H9 (cell line): ENCODE measurements at regions not wholly inside any gene's neighbourhood (a gene's known extent, or its start where the extent isn't known, plus 50 kb on each side); places are given as distances from the start of the nearest gene placed in this dataset.

Source experiments
- DNase-seq: peaks from one replicate; pipeline ENCODE4 v3.0.0-alpha.2; 2017
- H2AFZ ChIP-seq: one replicate; pipeline ENCODE4 v1.6.1; 2013; ENCODE audit warnings: mild to moderate bottlenecking, low read length, control low read depth, moderate library complexity
- H2AK5ac ChIP-seq: 2 replicates; pipeline ENCODE4 v1.6.1; 2013; ENCODE audit warnings: low read length, control low read depth, mixed read lengths; ENCODE audit not compliant: insufficient read length
- H2BK120ac ChIP-seq: one replicate; pipeline ENCODE4 v1.6.1; 2013; ENCODE audit warnings: low read depth, mild to moderate bottlenecking, low read length, control low read depth, inconsistent platforms; ENCODE audit not compliant: poor library complexity, severe bottlenecking
- H2BK12ac ChIP-seq: 2 replicates; pipeline ENCODE4 v1.6.1; 2013; ENCODE audit warnings: low read length, control low read depth, mixed read lengths, low read depth; ENCODE audit not compliant: insufficient read length
- H2BK15ac ChIP-seq: 2 replicates; pipeline ENCODE4 v1.6.1; 2013; ENCODE audit warnings: low read depth, low read length, control low read depth
- H2BK20ac ChIP-seq: one replicate; pipeline ENCODE4 v1.6.1; 2013; ENCODE audit warnings: low read depth, mild to moderate bottlenecking, low read length, control low read depth, inconsistent platforms; ENCODE audit not compliant: poor library complexity, severe bottlenecking
- H2BK5ac ChIP-seq: 2 replicates; pipeline ENCODE4 v1.6.1; 2013; ENCODE audit warnings: low read length, control low read depth, mixed read lengths; ENCODE audit not compliant: insufficient read length
- H3K14ac ChIP-seq: 2 replicates; pipeline ENCODE4 v1.6.1; 2013; ENCODE audit warnings: low read length, control low read depth; ENCODE audit not compliant: insufficient read depth
- H3K18ac ChIP-seq: 2 replicates; pipeline ENCODE4 v1.6.1; 2013; ENCODE audit warnings: low read depth, mild to moderate bottlenecking, mixed read lengths, low read length, control low read depth; ENCODE audit not compliant: insufficient read length
- H3K23ac ChIP-seq: 2 replicates; pipeline ENCODE4 v1.6.1; 2013; ENCODE audit warnings: low read length, control low read depth, mixed read lengths, low read depth; ENCODE audit not compliant: insufficient read length
- H3K23me2 ChIP-seq: 2 replicates; pipeline ENCODE4 v1.6.1; 2013; ENCODE audit warnings: low read depth, mild to moderate bottlenecking, mixed read lengths, low read length, control low read depth; ENCODE audit not compliant: insufficient read length, poor library complexity, severe bottlenecking
- H3K27ac ChIP-seq: 2 replicates; pipeline ENCODE4 v1.5.1; 2013; ENCODE audit warnings: low read length, control low read depth, mixed read lengths, low read depth; ENCODE audit not compliant: insufficient read length
- H3K27me3 ChIP-seq: 2 replicates; pipeline ENCODE4 v1.6.1; 2013; ENCODE audit warnings: low read length, control low read depth, inconsistent platforms; ENCODE audit not compliant: insufficient read depth
- H3K4ac ChIP-seq: 2 replicates; pipeline ENCODE4 v1.6.1; 2013; ENCODE audit warnings: low read depth, mild to moderate bottlenecking, control low read depth, inconsistent platforms, low read length, moderate library complexity
- H3K4me1 ChIP-seq: 2 replicates; pipeline ENCODE4 v1.6.1; 2013; ENCODE audit warnings: low read length, control low read depth, inconsistent platforms; ENCODE audit not compliant: insufficient read depth
- H3K4me2 ChIP-seq: 2 replicates; pipeline ENCODE4 v1.6.1; 2013; ENCODE audit warnings: low read length, control low read depth, mixed read lengths; ENCODE audit not compliant: insufficient read length, insufficient read depth
- H3K56ac ChIP-seq: 2 replicates; pipeline ENCODE4 v1.6.1; 2013; ENCODE audit warnings: low read depth, mild to moderate bottlenecking, mixed read lengths, low read length, control low read depth; ENCODE audit not compliant: insufficient read length
- H3K79me1 ChIP-seq: 2 replicates; pipeline ENCODE4 v1.6.1; 2013; ENCODE audit warnings: low read depth, mild to moderate bottlenecking, moderate library complexity, low read length, control low read depth, inconsistent platforms; ENCODE audit not compliant: insufficient read depth, poor library complexity, severe bottlenecking
- H3K79me2 ChIP-seq: 2 replicates; pipeline ENCODE4 v1.6.1; 2013; ENCODE audit warnings: low read length, control low read depth, inconsistent platforms; ENCODE audit not compliant: insufficient read depth
- H3K9ac ChIP-seq: 2 replicates; pipeline ENCODE4 v1.6.1; 2013; ENCODE audit warnings: low read length, control low read depth, mixed read lengths; ENCODE audit not compliant: insufficient read length; ENCODE audit errors: extremely low read depth
- H3K9me3 ChIP-seq: one replicate; pipeline ENCODE4 v1.6.1; 2013; ENCODE audit warnings: low read depth, low read length, inconsistent platforms; ENCODE audit not compliant: control insufficient read depth
- H3T11ph ChIP-seq: one replicate; pipeline ENCODE4 v1.6.1; 2013; ENCODE audit warnings: mild to moderate bottlenecking, low read length, control low read depth, inconsistent platforms
- H4K20me1 ChIP-seq: one replicate; pipeline ENCODE4 v1.6.1; 2013; ENCODE audit not compliant: control insufficient read depth, insufficient read length, insufficient read depth
- H4K5ac ChIP-seq: 2 replicates; pipeline ENCODE4 v1.6.1; 2013; ENCODE audit warnings: low read depth, mild to moderate bottlenecking, mixed read lengths, low read length, control low read depth; ENCODE audit not compliant: insufficient read length
- H4K8ac ChIP-seq: replicated peaks from 2 replicates; pipeline ENCODE4 v1.6.1; 2013; ENCODE audit warnings: low read length, control low read depth, mixed read lengths, low read depth; ENCODE audit not compliant: insufficient read length
- H4K91ac ChIP-seq: 2 replicates; pipeline ENCODE4 v1.6.1; 2013; ENCODE audit warnings: low read depth, mild to moderate bottlenecking, moderate library complexity, mixed read lengths, low read length, control low read depth; ENCODE audit not compliant: insufficient read length
- H3K27ac Mint-ChIP-seq, 3 experiments: 2 replicates in 2 of 3; 3 replicates in 1 of 3; pipeline ENCODE4 v1.8.0; 2020 to 2021; ENCODE audit warnings: mixed read lengths in 3 of 3, mild to moderate bottlenecking in 1 of 3, moderate library complexity in 1 of 3
- H3K27me3 Mint-ChIP-seq: 2 replicates; pipeline ENCODE4 v1.8.0; 2021; ENCODE audit warnings: low read depth, mild to moderate bottlenecking, moderate library complexity, mixed read lengths
- H3K36me3 Mint-ChIP-seq, 3 experiments: 2 replicates in 2 of 3; 3 replicates in 1 of 3; pipeline ENCODE4 v1.8.0; 2020 to 2021; ENCODE audit warnings: low read depth in 3 of 3, mixed read lengths in 3 of 3; ENCODE audit not compliant: insufficient read depth in 1 of 3
- H3K4me1 Mint-ChIP-seq, 2 experiments: 2 replicates each; pipeline ENCODE4 v1.8.0; 2020; ENCODE audit warnings: mixed read lengths in 2 of 2
- H3K4me3 Mint-ChIP-seq, 2 experiments: 2 replicates in 1 of 2; 3 replicates in 1 of 2; pipeline ENCODE4 v1.8.0; 2020 to 2021; ENCODE audit warnings: mild to moderate bottlenecking in 2 of 2, mixed read lengths in 2 of 2, moderate library complexity in 1 of 2
- H3K9me3 Mint-ChIP-seq, 2 experiments: 2 replicates in 1 of 2; 3 replicates in 1 of 2; pipeline ENCODE4 v1.8.0; 2020; ENCODE audit warnings: mild to moderate bottlenecking in 2 of 2, mixed read lengths in 2 of 2, moderate library complexity in 1 of 2
- WGBS: extraction: QIAGEN DNeasy Blood & Tissue Kit; methylation state at CpG from one replicate; pipeline ENCODE4 v1.1.7; 2013; ENCODE audit warnings: missing lambda C conversion rate, low lambda C conversion rate, mixed read lengths; ENCODE audit not compliant: insufficient read length; ENCODE audit errors: extremely low coverage; 5-methylcytosine and 5-hydroxymethylcytosine counted together
- TF ChIP-seq, protein P1 (sequence below): fragments of 200-600 bp; sonication (generic); conservative IDR thresholded peaks from 3 replicates; pipeline ENCODE4 v1.8.0; 2021; ENCODE audit warnings: antibody characterized with exemption, mild to moderate bottlenecking

- Histone ChIP-seq H3K18ac (peak overlapping the region; percentile 30), H3K4ac (no peak overlapping the region), H3K9ac (no peak overlapping the region), H3K79me2 (no peaks in the 10 kb centered on the region), H3K27me3 (no peaks in the 10 kb centered on the region; the same call in 1 of the 2 replicates), H2AK5ac (no peak overlapping the region), H4K8ac (no peak overlapping the region), H4K20me1 (no peaks in the 10 kb centered on the region), H3K27ac (no peak overlapping the region), H4K5ac (no peak overlapping the region), H2AFZ (no peak overlapping the region), H2BK15ac (no peak overlapping the region), H3K23ac (no peak overlapping the region), H2BK12ac (no peak overlapping the region), H3T11ph (no peak overlapping the region), H3K79me1 (no peaks in the 10 kb centered on the region), H3K4me1 (peaks cover 6% of the 10 kb centered on the region; the same call in 1 of the 2 replicates), H3K14ac (no peak overlapping the region), H2BK5ac (no peak overlapping the region), H3K9me3 (no peaks in the 10 kb centered on the region), H3K4me2 (no peak overlapping the region), H3K23me2 (no peaks in the 10 kb centered on the region), H4K91ac (no peak overlapping the region), H2BK20ac (no peak overlapping the region), H2BK120ac (no peak overlapping the region), H3K56ac (no peak overlapping the region)
- Mint-ChIP-seq H3K4me3 (no peak overlapping the region; a peak in 1 of 5 replicates), H3K27me3 (peaks cover 7% of the 10 kb centered on the region), H3K4me1 (peaks cover 20 to 21% of the 10 kb centered on the region in 2 experiments), H3K27ac (peak overlapping the region; percentile 24 to 87 (median 46); a peak in 5 of 7 replicates), H3K36me3 (no peaks in the 10 kb centered on the region), H3K9me3 (no peaks in the 10 kb centered on the region; a peak in 2 of 5 replicates)
- no CpG with 5 or more reads among the region's 12 CpGs for WGBS
- peak; percentile 40 for DNase-seq
- TF ChIP-seq, protein P1, sequence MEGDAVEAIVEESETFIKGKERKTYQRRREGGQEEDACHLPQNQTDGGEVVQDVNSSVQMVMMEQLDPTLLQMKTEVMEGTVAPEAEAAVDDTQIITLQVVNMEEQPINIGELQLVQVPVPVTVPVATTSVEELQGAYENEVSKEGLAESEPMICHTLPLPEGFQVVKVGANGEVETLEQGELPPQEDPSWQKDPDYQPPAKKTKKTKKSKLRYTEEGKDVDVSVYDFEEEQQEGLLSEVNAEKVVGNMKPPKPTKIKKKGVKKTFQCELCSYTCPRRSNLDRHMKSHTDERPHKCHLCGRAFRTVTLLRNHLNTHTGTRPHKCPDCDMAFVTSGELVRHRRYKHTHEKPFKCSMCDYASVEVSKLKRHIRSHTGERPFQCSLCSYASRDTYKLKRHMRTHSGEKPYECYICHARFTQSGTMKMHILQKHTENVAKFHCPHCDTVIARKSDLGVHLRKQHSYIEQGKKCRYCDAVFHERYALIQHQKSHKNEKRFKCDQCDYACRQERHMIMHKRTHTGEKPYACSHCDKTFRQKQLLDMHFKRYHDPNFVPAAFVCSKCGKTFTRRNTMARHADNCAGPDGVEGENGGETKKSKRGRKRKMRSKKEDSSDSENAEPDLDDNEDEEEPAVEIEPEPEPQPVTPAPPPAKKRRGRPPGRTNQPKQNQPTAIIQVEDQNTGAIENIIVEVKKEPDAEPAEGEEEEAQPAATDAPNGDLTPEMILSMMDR = no peak
Measured at GRCh38 chr22:49062802-49063544, 764.7 kb downstream of the BRD1 start.
